ENCODE measurements at regions not wholly inside any gene's neighbourhood (a gene's known extent, or its start where the extent isn't known, plus 50 kb on each side); places are given as distances from the start of the nearest gene placed in this dataset.

DNA sequence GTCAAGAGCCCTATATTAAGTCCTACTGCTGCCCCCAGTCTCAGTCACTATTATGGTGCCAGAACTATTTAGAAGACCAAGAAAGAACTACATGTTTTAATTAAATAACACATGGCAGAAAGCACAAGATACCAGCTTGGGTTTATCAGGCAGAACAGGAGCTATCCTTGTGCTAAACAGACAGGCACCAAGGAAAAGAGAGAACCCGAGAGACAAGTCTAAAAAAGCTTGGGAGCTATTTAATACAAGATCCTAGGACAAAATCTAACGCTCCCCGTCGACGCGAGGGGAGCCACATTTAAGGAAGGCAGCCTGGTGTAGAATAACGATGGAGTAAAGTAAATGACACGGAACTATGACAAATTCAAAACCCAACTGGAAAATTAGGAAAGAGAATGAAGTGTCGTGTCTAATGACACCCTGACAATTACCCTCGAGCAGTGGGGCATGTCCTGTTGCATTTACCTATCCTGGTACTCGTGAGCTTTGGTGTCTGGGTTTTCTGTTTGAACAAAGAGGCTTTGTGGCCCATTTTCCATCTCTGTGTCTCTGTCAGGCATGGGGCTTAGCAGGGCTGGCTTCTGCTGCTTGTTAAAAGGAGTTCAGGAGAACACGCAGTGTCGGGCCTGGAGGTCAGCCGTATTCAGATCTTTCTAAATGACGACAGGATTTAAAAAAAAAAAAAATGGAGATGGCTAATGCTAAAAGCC, 140.6 kb downstream of the ETNK1 start:
- TF ChIP-seq, protein P1, sequence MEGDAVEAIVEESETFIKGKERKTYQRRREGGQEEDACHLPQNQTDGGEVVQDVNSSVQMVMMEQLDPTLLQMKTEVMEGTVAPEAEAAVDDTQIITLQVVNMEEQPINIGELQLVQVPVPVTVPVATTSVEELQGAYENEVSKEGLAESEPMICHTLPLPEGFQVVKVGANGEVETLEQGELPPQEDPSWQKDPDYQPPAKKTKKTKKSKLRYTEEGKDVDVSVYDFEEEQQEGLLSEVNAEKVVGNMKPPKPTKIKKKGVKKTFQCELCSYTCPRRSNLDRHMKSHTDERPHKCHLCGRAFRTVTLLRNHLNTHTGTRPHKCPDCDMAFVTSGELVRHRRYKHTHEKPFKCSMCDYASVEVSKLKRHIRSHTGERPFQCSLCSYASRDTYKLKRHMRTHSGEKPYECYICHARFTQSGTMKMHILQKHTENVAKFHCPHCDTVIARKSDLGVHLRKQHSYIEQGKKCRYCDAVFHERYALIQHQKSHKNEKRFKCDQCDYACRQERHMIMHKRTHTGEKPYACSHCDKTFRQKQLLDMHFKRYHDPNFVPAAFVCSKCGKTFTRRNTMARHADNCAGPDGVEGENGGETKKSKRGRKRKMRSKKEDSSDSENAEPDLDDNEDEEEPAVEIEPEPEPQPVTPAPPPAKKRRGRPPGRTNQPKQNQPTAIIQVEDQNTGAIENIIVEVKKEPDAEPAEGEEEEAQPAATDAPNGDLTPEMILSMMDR (IDR thresholded peaks at IDR 0.05; ENCODE audit: low read depth, low read length, poor library complexity, severe bottlenecking): no peak
- TF ChIP-seq EZH2phosphoT487 (IDR thresholded peaks at IDR 0.05; ENCODE audit: borderline replicate concordance, low read length): no peak
